Sigmoid colon (tissue), 6 donors: ENCODE measurements at regions not wholly inside any gene's neighbourhood (a gene's known extent, or its start where the extent isn't known, plus 50 kb on each side); places are given as distances from the start of the nearest gene placed in this dataset.
"Not testable (repeated sequence)": the region's sequence is repeated elsewhere in the genome, so short reads cannot be mapped to it uniquely, and the experiment has no call there.

Experiments used
- DNase-seq: peaks from one replicate; pipeline ENCODE4 v3.0.0-alpha.2; 2019
- H3K27ac ChIP-seq, 4 donors: fragments of 200-600 bp; sonication (generic); one replicate each; pipeline ENCODE4 v1.5.1; 2016 to 2019; ENCODE audit warnings: mild to moderate bottlenecking in 1 of 4
- H3K27me3 ChIP-seq, 3 donors: fragments of 200-600 bp; sonication (generic); one replicate each; pipeline ENCODE4 v1.5.1; 2019; ENCODE audit warnings: mild to moderate bottlenecking in 1 of 3
- H3K36me3 ChIP-seq, 4 donors: fragments of 200-600 bp; sonication (generic); one replicate each; pipeline ENCODE4 v1.5.1; 2016 to 2019
- H3K4me1 ChIP-seq, 4 donors: fragments of 200-600 bp; sonication (generic); one replicate each; pipeline ENCODE4 v1.5.1; 2017 to 2019
- H3K4me3 ChIP-seq, 4 donors: fragments of 200-600 bp; sonication (generic); one replicate each; pipeline ENCODE4 v1.5.1; 2017 to 2019; ENCODE audit warnings: mild to moderate bottlenecking in 2 of 4, moderate library complexity in 1 of 4
- H3K9me3 ChIP-seq, 4 donors: fragments of 200-600 bp in 3 of 4; sonication (generic) in 3 of 4; one replicate each; pipeline versions ENCODE4 v1.5.1 to v1.6.1; 2013 to 2019
- CTCF ChIP-seq, 4 experiments: fragments of 450-650 bp in 3 of 4; fragments of 200-600 bp in 1 of 4; IDR thresholded peaks; one replicate each; pipeline ENCODE4 v1.5.1; 2016 to 2019; ENCODE audit warnings: antibody characterized with exemption in 4 of 4, mild to moderate bottlenecking in 3 of 4, moderate library complexity in 2 of 4
- EP300 ChIP-seq, 4 donors: sonication (generic); formaldehyde crosslinking; IDR thresholded peaks; one replicate each; pipeline ENCODE4 v1.6.1; 2017; ENCODE audit warnings: antibody characterized with exemption in 4 of 4
- POLR2A ChIP-seq, 2 donors: fragments of 450-650 bp; IDR thresholded peaks; one replicate each; pipeline ENCODE4 v1.6.1; 2016; ENCODE audit warnings: antibody characterized with exemption in 2 of 2, mild to moderate bottlenecking in 2 of 2, moderate library complexity in 2 of 2
- POLR2AphosphoS5 ChIP-seq, 4 donors: sonication (generic); formaldehyde crosslinking; IDR thresholded peaks; one replicate each; pipeline ENCODE4 v1.6.1; 2017; ENCODE audit warnings: antibody characterized with exemption in 4 of 4
- WGBS, 2 donors: extraction: QIAGEN DNeasy Blood & Tissue Kit; methylation state at CpG; one replicate each; pipeline ENCODE4 v1.1.7; 2013; 5-methylcytosine and 5-hydroxymethylcytosine counted together
- intact Hi-C: fragments of 100-400 bp; cut with DNase I; formaldehyde crosslinking; loops from one replicate; pipeline ENCODE4 v1.15.1; 2023
- donor health status: healthy with polysubstance abuse.
- donor health status: healthy.

GRCh38 chr3:154625756-154626155 lies 195.8 kb upstream of the GPR149 start:
- Histone ChIP-seq H3K27me3 (no peaks in the 10 kb centered on the region), H3K9me3 (no peaks in the 10 kb centered on the region), H3K36me3 (no peaks in the 10 kb centered on the region), H3K27ac (no peak overlapping the region), H3K4me1 (no peaks in the 10 kb centered on the region), H3K4me3 (no peak overlapping the region)
- intact Hi-C loops = no loop called here
- 81 to 87% methylated on average over 3 of the region's 3 CpGs for WGBS, 2 donors
- DNase-seq = no peak
- no peak for TF ChIP-seq EP300 (IDR thresholded peaks at IDR 0.05)

GRCh38 chr3:154619621-154620020 lies 189.6 kb upstream of the GPR149 start:
- H3K9me3 ChIP-seq, H3K27ac ChIP-seq, H3K27me3 ChIP-seq, H3K4me3 ChIP-seq, DNase-seq, H3K36me3 ChIP-seq, intact Hi-C loops, H3K4me1 ChIP-seq: not testable (repeated sequence)
- WGBS, 2 donors = 80 to 90% methylated on average over 10 of the region's 10 CpGs

DNA sequence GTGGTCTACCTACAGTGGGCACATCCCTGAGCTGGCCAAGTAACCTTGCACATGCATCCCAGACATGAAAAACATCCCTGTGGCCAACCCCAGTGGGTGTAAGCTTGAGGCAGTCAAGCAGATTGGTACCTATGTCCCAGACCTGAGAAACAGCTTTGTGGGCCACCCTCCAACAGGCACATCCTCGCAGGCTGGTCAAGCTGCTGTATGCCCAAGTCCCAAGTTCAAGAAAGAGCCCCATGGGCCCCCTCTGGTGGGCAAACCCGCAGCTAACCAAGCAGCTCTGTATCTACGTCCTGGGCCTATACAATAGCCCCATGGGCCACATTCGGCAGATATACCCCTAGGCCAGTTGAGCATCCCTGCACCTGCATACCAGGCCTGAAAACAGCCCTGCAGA lies 186.3 kb upstream of the GPR149 start:
- Histone ChIP-seq H3K36me3 (no peaks in the 10 kb centered on the region), H3K27me3 (no peaks in the 10 kb centered on the region), H3K4me1 (no peaks in the 10 kb centered on the region), H3K9me3 (peaks cover 0 to 3% (median 0%) of the 10 kb centered on the region in 4 donors), H3K4me3 (no peak overlapping the region), H3K27ac (no peak overlapping the region)
- TF ChIP-seq CTCF (IDR thresholded peaks at IDR 0.05) (no peak), EP300 (IDR thresholded peaks at IDR 0.05) (no peak), POLR2A (IDR thresholded peaks at IDR 0.05) (no peak), POLR2AphosphoS5 (IDR thresholded peaks at IDR 0.05) (no peak)
- no peak for DNase-seq
- intact Hi-C loops = no loop called here
- WGBS, 2 donors = 91% methylated on average over 4 of the region's 4 CpGs

DNA sequence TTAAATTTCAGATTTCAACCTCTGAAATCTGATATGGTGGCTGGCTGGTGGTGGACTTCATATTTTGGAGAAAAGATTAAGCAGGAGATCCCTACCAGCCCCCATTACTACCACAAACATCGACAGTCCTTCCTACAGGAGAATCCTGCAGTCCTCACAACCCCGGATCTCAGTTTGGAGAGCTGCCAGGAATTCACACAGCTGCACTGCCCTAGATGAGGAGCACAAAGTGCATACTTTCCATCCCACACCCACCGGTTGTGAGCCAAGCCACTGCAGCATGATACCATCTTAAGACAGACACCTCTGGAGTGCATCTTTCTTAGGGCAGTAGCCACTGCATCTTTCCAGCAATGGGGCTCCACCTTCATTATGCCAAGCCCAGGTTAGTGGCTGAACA lies 185.5 kb upstream of the GPR149 start:
- 26 to 59% methylated on average over 3 of the region's 3 CpGs for WGBS, 2 donors
- intact Hi-C loops = no loop called here
- no peaks in the 10 kb centered on the region for H3K4me1 ChIP-seq
- no peak overlapping the region for H3K27ac ChIP-seq
- H3K4me3 ChIP-seq = no peak overlapping the region
- H3K9me3 ChIP-seq = peaks cover 0 to 3% (median 0%) of the 10 kb centered on the region in 4 donors
- no peaks in the 10 kb centered on the region for H3K27me3 ChIP-seq
- TF ChIP-seq CTCF (IDR thresholded peaks at IDR 0.05) = no peak
- no peak for TF ChIP-seq POLR2AphosphoS5 (IDR thresholded peaks at IDR 0.05)
- no peak for TF ChIP-seq POLR2A (IDR thresholded peaks at IDR 0.05)
- TF ChIP-seq EP300 (IDR thresholded peaks at IDR 0.05) = no peak
- H3K36me3 ChIP-seq = no peaks in the 10 kb centered on the region
- no peak for DNase-seq

GRCh38 chr3:154614601-154615000 lies 184.6 kb upstream of the GPR149 start:
- no peak for TF ChIP-seq POLR2A (IDR thresholded peaks at IDR 0.05)
- Histone ChIP-seq H3K27me3 (no peaks in the 10 kb centered on the region), H3K4me1 (no peaks in the 10 kb centered on the region), H3K27ac (no peak overlapping the region), H3K9me3 (peaks cover 0 to 3% (median 0%) of the 10 kb centered on the region in 4 donors), H3K36me3 (no peaks in the 10 kb centered on the region), H3K4me3 (no peak overlapping the region)
- no peak for DNase-seq
- intact Hi-C loops = no loop called here
- WGBS, 2 donors = 66 to 71% methylated on average over 3 of the region's 3 CpGs

- DNase-seq = no peak
- TF ChIP-seq EP300 (IDR thresholded peaks at IDR 0.05) (no peak), POLR2A (IDR thresholded peaks at IDR 0.05) (no peak), CTCF (IDR thresholded peaks at IDR 0.05) (no peak), POLR2AphosphoS5 (IDR thresholded peaks at IDR 0.05) (no peak)
- 88 to 93% methylated on average over 1 of the region's 1 CpG for WGBS, 2 donors
- H3K9me3 ChIP-seq = no peaks in the 10 kb centered on the region
- intact Hi-C loops = no loop called here
- H3K27ac ChIP-seq = no peak overlapping the region
- no peaks in the 10 kb centered on the region for H3K4me1 ChIP-seq
- no peaks in the 10 kb centered on the region for H3K27me3 ChIP-seq
- H3K4me3 ChIP-seq = no peak overlapping the region
- H3K36me3 ChIP-seq = no peaks in the 10 kb centered on the region
Measured at GRCh38 chr3:154614078-154614477, 184.1 kb upstream of the GPR149 start.
